ENCODE measurements at regions not wholly inside any gene's neighbourhood (a gene's known extent, or its start where the extent isn't known, plus 50 kb on each side); places are given as distances from the start of the nearest gene placed in this dataset.

DNA sequence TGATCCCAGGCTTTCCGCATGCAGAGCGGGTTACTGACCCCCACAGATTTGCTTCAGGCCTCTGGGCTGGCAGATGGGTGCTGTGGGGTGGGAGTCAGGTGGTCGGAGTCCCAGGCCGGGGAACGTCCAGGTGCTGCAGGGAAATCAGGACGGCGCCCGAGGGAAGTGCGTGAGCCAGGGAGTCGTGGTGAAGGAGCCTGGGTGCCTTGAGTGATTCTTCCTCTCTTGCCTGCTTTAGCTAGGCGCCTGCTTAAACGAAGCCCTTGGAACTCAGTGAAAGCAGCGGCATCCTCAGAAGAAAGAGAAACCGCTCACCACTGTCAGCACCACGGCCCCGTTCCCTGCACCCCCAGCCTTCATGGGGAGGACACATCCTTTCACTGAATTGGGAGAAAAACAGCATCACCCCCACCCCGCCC, 455.6 kb downstream of the BRD1 start:
- TF ChIP-seq CTCF (IDR thresholded peaks at IDR 0.05; ENCODE audit: low read depth, low read length) (no peak), POLR2A (IDR thresholded peaks at IDR 0.05; ENCODE audit: extremely low read depth, insufficient read length) (no peak), MYC (IDR thresholded peaks at IDR 0.05; ENCODE audit: low read depth, low read length) (no peak), MAX (IDR thresholded peaks at IDR 0.05; ENCODE audit: low read depth, low read length) (no peak)
- peak; percentile 13 for DNase-seq (ENCODE audit: low read depth)
- H3K4me3 ChIP-seq (ENCODE audit: low read depth, low read length) = no peak overlapping the region

DNA sequence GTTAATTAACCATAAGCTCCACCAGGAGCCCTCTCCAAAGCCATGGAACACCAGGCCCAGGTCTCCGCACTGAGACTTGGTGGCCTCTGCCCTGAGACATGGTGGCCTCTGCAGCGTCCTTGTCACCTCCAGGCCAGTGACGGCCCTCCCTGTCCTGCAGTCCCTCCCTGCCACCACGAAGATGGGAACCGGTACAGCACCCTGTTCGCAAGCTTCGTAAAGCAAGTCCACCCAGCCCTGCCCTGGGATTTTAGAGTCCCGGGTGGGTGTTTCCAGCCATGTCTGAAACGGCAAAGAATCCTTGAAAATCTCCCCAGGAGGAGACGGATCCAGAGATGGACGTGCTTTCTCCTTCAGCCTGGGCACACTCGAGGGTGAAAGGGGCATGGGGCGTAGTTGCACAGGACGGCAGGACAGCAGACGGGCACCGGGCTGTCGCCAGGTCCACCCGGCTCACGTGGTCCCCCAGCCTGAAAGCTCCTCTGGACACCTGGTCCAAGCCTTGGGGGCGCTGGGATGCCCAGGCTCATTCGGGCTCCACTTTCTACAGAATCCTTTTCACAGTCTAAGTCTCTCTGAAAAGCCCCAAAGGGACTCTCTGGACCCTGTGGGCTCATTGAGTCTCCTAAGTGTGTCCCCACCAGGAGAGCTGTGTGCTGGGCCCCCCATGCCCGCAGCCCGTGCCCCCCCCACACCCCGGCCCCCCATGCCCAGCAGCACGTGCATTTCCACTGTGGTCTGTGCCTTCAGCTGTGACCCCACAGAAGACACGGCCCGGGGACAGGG, 456.2 kb downstream of the BRD1 start:
- H3K4me3 ChIP-seq (ENCODE audit: low read depth, low read length) = no peak overlapping the region
- DNase-seq (ENCODE audit: low read depth) = no peak
- TF ChIP-seq MAX (IDR thresholded peaks at IDR 0.05; ENCODE audit: low read depth, low read length) (no peak), POLR2A (IDR thresholded peaks at IDR 0.05; ENCODE audit: extremely low read depth, insufficient read length) (no peak), MYC (IDR thresholded peaks at IDR 0.05; ENCODE audit: low read depth, low read length) (no peak), CTCF (IDR thresholded peaks at IDR 0.05; ENCODE audit: low read depth, low read length) (no peak)

DNA sequence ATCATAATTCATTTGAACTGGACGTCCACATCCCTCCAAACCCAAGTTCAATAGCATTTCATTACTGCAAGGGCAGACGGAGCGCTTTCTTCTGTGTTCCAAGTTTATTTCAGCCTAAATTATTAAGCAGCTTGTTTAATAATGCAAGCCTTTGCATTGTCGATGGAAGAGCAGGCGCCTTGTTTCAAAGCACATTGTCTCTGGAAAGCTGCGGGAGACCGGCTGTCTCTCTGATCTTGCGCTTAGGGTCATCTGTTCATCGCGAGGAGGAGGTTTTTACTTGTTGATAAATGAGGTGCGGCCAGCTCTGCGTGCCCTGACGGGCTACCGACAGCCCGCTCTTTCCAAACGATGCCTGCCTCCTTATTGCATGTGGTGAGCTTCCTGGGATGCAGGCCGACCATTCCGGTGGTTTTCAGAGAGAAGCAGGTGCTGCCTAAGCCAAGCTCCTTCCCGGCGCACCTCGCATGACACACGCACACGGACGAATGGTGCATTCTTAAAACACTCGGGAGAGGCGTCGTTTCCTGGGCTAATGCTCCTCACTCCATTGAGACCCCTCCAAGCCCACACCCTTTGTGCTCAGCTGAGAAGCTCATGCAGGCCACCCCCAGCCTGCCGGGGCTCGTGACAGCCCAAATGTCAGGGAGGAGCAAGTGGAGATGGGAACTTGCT, 456.9 kb downstream of the BRD1 start:
- no peak for DNase-seq (ENCODE audit: low read depth)
- TF ChIP-seq CTCF (IDR thresholded peaks at IDR 0.05; ENCODE audit: low read depth, low read length) (no peak), MAX (IDR thresholded peaks at IDR 0.05; ENCODE audit: low read depth, low read length) (no peak), POLR2A (IDR thresholded peaks at IDR 0.05; ENCODE audit: extremely low read depth, insufficient read length) (no peak), MYC (IDR thresholded peaks at IDR 0.05; ENCODE audit: low read depth, low read length) (no peak)

GRCh38 chr22:49369726-49370626, 457.7 kb downstream of the BRD1 start:
- H3K4me3 ChIP-seq (ENCODE audit: low read depth, low read length) = peak overlapping the region; percentile 59
- TF ChIP-seq CTCF (IDR thresholded peaks at IDR 0.05; ENCODE audit: low read depth, low read length) (no peak), POLR2A (IDR thresholded peaks at IDR 0.05; ENCODE audit: extremely low read depth, insufficient read length) (no peak), MYC (IDR thresholded peaks at IDR 0.05; ENCODE audit: low read depth, low read length) (no peak), MAX (IDR thresholded peaks at IDR 0.05; ENCODE audit: low read depth, low read length) (no peak)
- no peak for DNase-seq (ENCODE audit: low read depth)

More for the DNA sequence above, 456.9 kb downstream of the BRD1 start:
- H3K4me3 ChIP-seq (ENCODE audit: low read depth, low read length) = no peak overlapping the region

- DNase-seq (ENCODE audit: low read depth) = peak; percentile 86
- TF ChIP-seq MYC (IDR thresholded peaks at IDR 0.05; ENCODE audit: low read depth, low read length) = peak; percentile 56
- TF ChIP-seq CTCF (IDR thresholded peaks at IDR 0.05; ENCODE audit: low read depth, low read length) = no peak
- peak; percentile 77 for TF ChIP-seq MAX (IDR thresholded peaks at IDR 0.05; ENCODE audit: low read depth, low read length)
- TF ChIP-seq POLR2A (IDR thresholded peaks at IDR 0.05; ENCODE audit: extremely low read depth, insufficient read length) = peak; percentile 71
- peak overlapping the region; percentile 59 for H3K4me3 ChIP-seq (ENCODE audit: low read depth, low read length)
These were observed 458.5 kb downstream of the BRD1 start for GRCh38 chr22:49368976-49369725.

All from NB4 (cell line).